ENCODE measurements at regions not wholly inside any gene's neighbourhood (a gene's known extent, or its start where the extent isn't known, plus 50 kb on each side); places are given as distances from the start of the nearest gene placed in this dataset.

DNA sequence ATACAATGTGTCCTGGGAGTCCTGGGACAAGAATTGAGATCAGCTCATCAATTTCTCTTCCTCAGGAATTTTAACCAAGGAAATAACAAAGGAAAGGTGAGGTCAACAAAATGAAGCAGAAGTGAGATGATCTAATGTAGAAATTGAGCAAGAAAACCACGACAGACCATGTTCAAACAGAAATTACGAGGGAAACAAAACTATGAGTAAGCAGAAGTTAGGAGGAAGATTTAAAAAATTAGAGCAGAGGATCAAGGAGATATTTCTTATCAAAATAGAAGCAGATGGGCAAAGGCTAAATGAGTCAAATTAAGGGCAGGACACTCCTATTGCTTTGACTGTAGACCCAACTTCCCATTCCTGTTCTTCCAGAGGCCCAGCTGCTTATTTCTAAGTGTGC lies 97.4 kb downstream of the HINT1 start:
- H3K4me3 Mint-ChIP-seq: no peak overlapping the region
- no peaks in the 10 kb centered on the region for H3K27me3 Mint-ChIP-seq (ENCODE audit: insufficient read depth)
- no peaks in the 10 kb centered on the region for H3K4me1 Mint-ChIP-seq
- no peak overlapping the region for H3K4me3 ChIP-seq (ENCODE audit: low read length)
- no peak overlapping the region for H3K9ac ChIP-seq (ENCODE audit: extremely low read depth, low read length, poor library complexity, severe bottlenecking)
- H3K9me3 Mint-ChIP-seq: peaks cover 8% of the 10 kb centered on the region
- no peaks in the 10 kb centered on the region for H3K4me1 ChIP-seq (ENCODE audit: control insufficient read depth, insufficient read depth, low read length)
- no peaks in the 10 kb centered on the region for H3K27me3 ChIP-seq (ENCODE audit: control insufficient read depth, insufficient read depth, low read length, poor library complexity, severe bottlenecking)
- 84 to 88% methylated on average over 2 of the region's 2 CpGs for WGBS, 2 experiments (ENCODE audit: insufficient coverage in 1 of 2, insufficient read length in 1 of 2)
- no peak overlapping the region for H3K27ac ChIP-seq (ENCODE audit: low read depth, low read length)
- H3K9me3 ChIP-seq (ENCODE audit: control insufficient read depth, low read length): peaks cover 11% of the 10 kb centered on the region
- TF ChIP-seq, protein P1, sequence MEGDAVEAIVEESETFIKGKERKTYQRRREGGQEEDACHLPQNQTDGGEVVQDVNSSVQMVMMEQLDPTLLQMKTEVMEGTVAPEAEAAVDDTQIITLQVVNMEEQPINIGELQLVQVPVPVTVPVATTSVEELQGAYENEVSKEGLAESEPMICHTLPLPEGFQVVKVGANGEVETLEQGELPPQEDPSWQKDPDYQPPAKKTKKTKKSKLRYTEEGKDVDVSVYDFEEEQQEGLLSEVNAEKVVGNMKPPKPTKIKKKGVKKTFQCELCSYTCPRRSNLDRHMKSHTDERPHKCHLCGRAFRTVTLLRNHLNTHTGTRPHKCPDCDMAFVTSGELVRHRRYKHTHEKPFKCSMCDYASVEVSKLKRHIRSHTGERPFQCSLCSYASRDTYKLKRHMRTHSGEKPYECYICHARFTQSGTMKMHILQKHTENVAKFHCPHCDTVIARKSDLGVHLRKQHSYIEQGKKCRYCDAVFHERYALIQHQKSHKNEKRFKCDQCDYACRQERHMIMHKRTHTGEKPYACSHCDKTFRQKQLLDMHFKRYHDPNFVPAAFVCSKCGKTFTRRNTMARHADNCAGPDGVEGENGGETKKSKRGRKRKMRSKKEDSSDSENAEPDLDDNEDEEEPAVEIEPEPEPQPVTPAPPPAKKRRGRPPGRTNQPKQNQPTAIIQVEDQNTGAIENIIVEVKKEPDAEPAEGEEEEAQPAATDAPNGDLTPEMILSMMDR (conservative IDR thresholded peaks at IDR 0.05): no peak
- no peak overlapping the region for H3K27ac Mint-ChIP-seq
- H3K36me3 ChIP-seq (ENCODE audit: control insufficient read depth, insufficient read depth, low read length): no peaks in the 10 kb centered on the region
- H3K36me3 Mint-ChIP-seq (ENCODE audit: low read depth): no peaks in the 10 kb centered on the region
- DNase-seq: no peak

DNA sequence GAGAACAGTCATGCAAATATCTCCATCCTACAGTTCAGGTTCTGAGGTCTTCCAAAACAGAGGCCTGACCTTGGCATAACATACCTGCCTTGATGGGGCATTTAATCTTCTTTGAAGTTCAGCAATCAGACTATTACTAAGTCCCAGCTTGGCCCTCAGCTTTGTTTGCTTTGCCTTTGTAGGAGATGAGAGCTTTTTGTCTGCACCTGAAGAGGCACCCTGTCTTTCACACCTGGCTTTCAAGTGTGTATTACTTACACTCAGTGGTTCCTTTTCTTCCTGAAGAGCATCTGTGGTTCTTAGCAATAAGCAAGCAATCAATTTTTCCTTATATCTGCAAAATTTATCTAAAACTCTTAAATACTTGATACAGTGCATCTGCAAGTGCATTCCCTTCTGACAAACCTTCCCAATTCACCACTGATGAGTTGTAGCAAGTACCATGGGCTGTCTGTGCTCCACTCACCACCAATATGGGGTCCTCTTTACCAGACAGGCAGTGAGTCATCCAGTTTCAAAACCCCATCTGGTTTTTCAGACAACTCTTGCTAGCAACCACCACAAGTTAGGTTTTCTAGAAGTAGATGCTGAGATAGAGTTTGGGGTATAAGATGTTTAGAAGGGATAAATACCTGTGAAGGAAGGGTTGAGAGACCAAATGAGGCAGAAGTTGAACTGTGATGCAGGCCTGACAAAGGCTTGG lies 100.2 kb downstream of the HINT1 start:
- TF ChIP-seq, protein P1 (conservative IDR thresholded peaks at IDR 0.05): no peak
- Histone ChIP-seq H3K9ac (ENCODE audit: extremely low read depth, low read length, poor library complexity, severe bottlenecking) (no peak overlapping the region), H3K27me3 (ENCODE audit: control insufficient read depth, insufficient read depth, low read length, poor library complexity, severe bottlenecking) (no peaks in the 10 kb centered on the region), H3K27ac (ENCODE audit: low read depth, low read length) (no peak overlapping the region), H3K9me3 (ENCODE audit: control insufficient read depth, low read length) (peaks cover 11% of the 10 kb centered on the region), H3K4me3 (ENCODE audit: low read length) (no peak overlapping the region), H3K4me1 (ENCODE audit: control insufficient read depth, insufficient read depth, low read length) (no peaks in the 10 kb centered on the region), H3K36me3 (ENCODE audit: control insufficient read depth, insufficient read depth, low read length) (no peaks in the 10 kb centered on the region)
- Mint-ChIP-seq H3K36me3 (ENCODE audit: low read depth) (no peaks in the 10 kb centered on the region), H3K27ac (no peak overlapping the region), H3K9me3 (peaks cover 8% of the 10 kb centered on the region), H3K4me1 (no peaks in the 10 kb centered on the region), H3K27me3 (ENCODE audit: insufficient read depth) (no peaks in the 10 kb centered on the region), H3K4me3 (no peak overlapping the region)
- no peak for DNase-seq

DNA sequence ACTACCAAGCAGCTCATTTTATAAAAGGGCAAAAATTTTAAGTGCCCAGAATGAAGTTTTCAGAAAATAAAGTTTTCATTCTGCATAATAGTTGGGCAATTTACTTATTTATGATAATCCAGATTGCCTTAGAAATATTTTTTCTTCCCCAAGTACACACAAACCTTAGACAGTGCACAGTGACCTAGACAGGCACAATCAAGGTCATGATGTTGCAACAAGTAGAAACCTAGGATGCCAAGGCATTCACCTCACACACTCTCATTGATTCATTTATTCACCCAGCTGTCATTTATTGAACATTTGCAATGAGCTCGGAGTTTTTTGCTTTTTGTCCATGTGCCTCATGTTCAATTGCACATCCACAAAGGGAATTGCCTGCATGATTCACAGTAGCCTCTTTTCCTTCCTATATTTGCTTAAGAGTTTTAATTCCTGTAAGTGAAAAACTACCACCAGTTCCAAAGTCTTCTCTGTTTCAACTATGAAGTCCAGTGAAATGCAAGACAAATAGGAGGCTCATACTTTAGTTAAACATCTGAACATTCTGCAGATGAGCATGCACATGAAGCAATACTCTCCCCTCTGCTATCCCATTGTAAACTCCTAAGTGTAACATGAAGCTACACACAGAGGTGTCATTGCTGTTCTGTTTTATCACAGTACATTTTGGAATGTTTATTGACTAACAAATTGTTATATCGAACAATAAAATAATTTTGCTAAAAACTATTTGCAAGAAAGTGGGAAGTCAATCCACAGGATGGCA lies 122.9 kb downstream of the HINT1 start:
- Mint-ChIP-seq H3K4me1 (no peaks in the 10 kb centered on the region), H3K27me3 (ENCODE audit: insufficient read depth) (no peaks in the 10 kb centered on the region), H3K4me3 (no peak overlapping the region), H3K9me3 (peaks cover 12% of the 10 kb centered on the region), H3K27ac (no peak overlapping the region), H3K36me3 (ENCODE audit: low read depth) (no peaks in the 10 kb centered on the region)
- no peaks in the 10 kb centered on the region for H3K4me1 ChIP-seq (ENCODE audit: control insufficient read depth, insufficient read depth, low read length)
- H3K9ac ChIP-seq (ENCODE audit: extremely low read depth, low read length, poor library complexity, severe bottlenecking): no peak overlapping the region
- H3K9me3 ChIP-seq (ENCODE audit: control insufficient read depth, low read length): no peaks in the 10 kb centered on the region
- no peaks in the 10 kb centered on the region for H3K36me3 ChIP-seq (ENCODE audit: control insufficient read depth, insufficient read depth, low read length)
- H3K27me3 ChIP-seq (ENCODE audit: control insufficient read depth, insufficient read depth, low read length, poor library complexity, severe bottlenecking): no peaks in the 10 kb centered on the region
- no peak overlapping the region for H3K27ac ChIP-seq (ENCODE audit: low read depth, low read length)
- no peak for DNase-seq
- TF ChIP-seq, protein P1 (conservative IDR thresholded peaks at IDR 0.05): no peak
- WGBS, 2 experiments (ENCODE audit: insufficient coverage in 1 of 2, insufficient read length in 1 of 2): 93 to 100% methylated on average over 1 of the region's 2 CpGs
- H3K4me3 ChIP-seq (ENCODE audit: low read length): no peak overlapping the region

Measured in endodermal cell (in vitro differentiated cells).